ENCODE measurements at regions not wholly inside any gene's neighbourhood (a gene's known extent, or its start where the extent isn't known, plus 50 kb on each side); places are given as distances from the start of the nearest gene placed in this dataset.

DNA sequence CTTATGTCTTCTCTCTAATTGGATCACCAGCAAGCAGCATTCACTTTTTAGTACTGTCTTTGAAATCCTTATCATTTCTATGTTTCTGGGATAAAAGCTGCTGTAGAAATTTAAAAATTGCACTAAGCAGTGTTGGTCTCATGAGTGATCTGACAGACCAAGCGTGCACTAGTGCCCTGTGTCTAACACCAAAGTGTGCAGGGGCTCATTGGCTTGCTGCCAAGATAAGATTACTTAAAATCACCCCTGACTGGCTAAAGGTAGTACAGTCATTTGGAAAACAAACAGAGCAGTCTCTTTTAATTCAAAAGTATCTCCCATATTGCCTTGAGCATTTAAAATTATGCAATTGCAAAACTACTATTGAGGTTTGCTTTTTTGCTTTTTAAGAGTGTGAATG is 304.6 kb downstream of the ARAP2 start:
- Histone ChIP-seq H2AK5ac (ENCODE audit: low read length, severe bottlenecking) (no peak overlapping the region), H4K8ac (ENCODE audit: low read length) (no peak overlapping the region), H3K23ac (ENCODE audit: low read length in 2 of 2) (no peak overlapping the region), H3K9me3 (ENCODE audit: control insufficient read depth, low read length) (no peaks in the 10 kb centered on the region), H2BK12ac (ENCODE audit: low read length in 2 of 2) (no peak overlapping the region), H3K18ac (ENCODE audit: low read depth in 1 of 2, low read length in 2 of 2) (no peak overlapping the region), H3K27me3 (ENCODE audit: control insufficient read depth in 1 of 2, insufficient read depth in 1 of 2, low read length in 2 of 2) (no peaks in the 10 kb centered on the region), H3K4me2 (ENCODE audit: low read length, poor library complexity, severe bottlenecking) (no peak overlapping the region), H3K4ac (ENCODE audit: low read depth in 1 of 2, low read length in 2 of 2) (no peak overlapping the region), H3K27ac (ENCODE audit: low read length, poor library complexity, severe bottlenecking) (no peak overlapping the region), H3K9ac (ENCODE audit: low read length) (no peak overlapping the region), H2BK5ac (ENCODE audit: low read depth, low read length, poor library complexity, severe bottlenecking) (no peak overlapping the region), H4K91ac (ENCODE audit: low read length) (no peak overlapping the region), H2BK120ac (ENCODE audit: low read depth, low read length) (no peak overlapping the region), H3K14ac (ENCODE audit: low read length in 2 of 2) (no peak overlapping the region), H2BK15ac (ENCODE audit: low read depth, poor library complexity, severe bottlenecking) (no peak overlapping the region), H2AFZ (ENCODE audit: low read depth, low read length) (no peak overlapping the region), H3K4me3 (ENCODE audit: insufficient read depth in 1 of 2, low read depth in 1 of 2, low read length in 2 of 2) (no peak overlapping the region), H3K36me3 (ENCODE audit: control insufficient read depth in 1 of 2, insufficient read depth in 2 of 2, low read depth in 1 of 2, low read length in 2 of 2) (no peaks in the 10 kb centered on the region), H3K79me1 (replicated peaks; ENCODE audit: low read length, poor library complexity, severe bottlenecking) (no peaks in the 10 kb centered on the region), H3K4me1 (ENCODE audit: control insufficient read depth, insufficient read depth, low read depth, low read length) (no peaks in the 10 kb centered on the region)
- whole genome bisulfite sequencing: 71% methylated on average over 1 of the region's 1 CpG
- DNase-seq: no peak

DNA sequence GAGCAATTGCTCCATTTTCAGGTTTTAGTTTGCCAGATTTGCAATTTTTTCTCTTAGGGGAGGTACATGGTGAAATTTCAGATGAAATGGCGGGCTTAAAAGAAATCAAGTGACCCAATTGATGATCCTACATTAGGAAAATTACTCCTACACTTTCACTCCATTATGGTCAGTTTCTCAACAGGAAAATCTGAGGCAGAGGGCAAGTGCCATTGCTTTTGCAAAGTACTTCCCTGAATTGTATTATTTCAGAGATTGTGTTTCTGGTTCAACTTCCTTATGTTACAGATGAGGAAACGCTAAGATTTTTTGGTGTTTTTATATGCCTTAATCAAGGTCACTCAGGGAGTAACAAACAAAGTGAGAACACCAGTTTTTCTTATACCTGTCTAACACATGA is 302.2 kb downstream of the ARAP2 start:
- H3K36me3 ChIP-seq (ENCODE audit: control insufficient read depth in 1 of 2, insufficient read depth in 2 of 2, low read depth in 1 of 2, low read length in 2 of 2): no peaks in the 10 kb centered on the region
- no peak overlapping the region for H3K23ac ChIP-seq (ENCODE audit: low read length in 2 of 2)
- no peak overlapping the region for H2BK12ac ChIP-seq (ENCODE audit: low read length in 2 of 2)
- no peaks in the 10 kb centered on the region for H3K4me1 ChIP-seq (ENCODE audit: control insufficient read depth, insufficient read depth, low read depth, low read length)
- no peak overlapping the region for H2AK5ac ChIP-seq (ENCODE audit: low read length, severe bottlenecking)
- no peak overlapping the region for H2AFZ ChIP-seq (ENCODE audit: low read depth, low read length)
- no peak for DNase-seq
- no peak overlapping the region for H3K9ac ChIP-seq (ENCODE audit: low read length)
- no peak overlapping the region for H2BK120ac ChIP-seq (ENCODE audit: low read depth, low read length)
- no peak overlapping the region for H2BK5ac ChIP-seq (ENCODE audit: low read depth, low read length, poor library complexity, severe bottlenecking)
- no peak overlapping the region for H3K27ac ChIP-seq (ENCODE audit: low read length, poor library complexity, severe bottlenecking)
- no peak overlapping the region for H3K4me2 ChIP-seq (ENCODE audit: low read length, poor library complexity, severe bottlenecking)
- H3K9me3 ChIP-seq (ENCODE audit: control insufficient read depth, low read length): no peaks in the 10 kb centered on the region
- no peak overlapping the region for H3K4ac ChIP-seq (ENCODE audit: low read depth in 1 of 2, low read length in 2 of 2)
- no CpG with 5 or more reads among the region's 2 CpGs for WGBS
- no peak overlapping the region for H3K18ac ChIP-seq (ENCODE audit: low read depth in 1 of 2, low read length in 2 of 2)
- no peak overlapping the region for H4K8ac ChIP-seq (ENCODE audit: low read length)
- no peaks in the 10 kb centered on the region for H3K27me3 ChIP-seq (ENCODE audit: control insufficient read depth in 1 of 2, insufficient read depth in 1 of 2, low read length in 2 of 2)
- H3K14ac ChIP-seq (ENCODE audit: low read length in 2 of 2): no peak overlapping the region
- no peaks in the 10 kb centered on the region for H3K79me1 ChIP-seq (replicated peaks; ENCODE audit: low read length, poor library complexity, severe bottlenecking)
- H3K4me3 ChIP-seq (ENCODE audit: insufficient read depth in 1 of 2, low read depth in 1 of 2, low read length in 2 of 2): no peak overlapping the region
- H2BK15ac ChIP-seq (ENCODE audit: low read depth, poor library complexity, severe bottlenecking): no peak overlapping the region
- H4K91ac ChIP-seq (ENCODE audit: low read length): no peak overlapping the region

DNA sequence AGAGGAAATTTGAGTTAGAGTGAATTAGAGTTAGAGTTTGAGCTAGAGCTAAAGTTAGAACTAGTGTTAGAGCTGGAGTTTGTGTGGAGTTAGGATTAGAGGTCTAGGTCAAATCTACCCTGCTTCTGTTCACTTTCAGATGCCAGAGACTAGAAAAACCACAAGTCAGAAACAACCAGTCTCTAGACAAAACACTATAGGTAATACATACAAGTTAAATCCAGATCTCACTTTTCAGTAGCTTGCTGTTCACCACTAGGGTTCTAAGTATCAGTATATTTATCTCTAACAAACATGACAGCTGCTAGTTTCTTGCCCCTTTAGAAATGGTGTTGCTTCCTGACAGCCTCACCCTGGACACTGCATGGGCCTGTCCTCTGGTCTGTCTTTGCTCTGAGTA is 300.7 kb downstream of the ARAP2 start:
- Histone ChIP-seq H3K4me1 (ENCODE audit: control insufficient read depth, insufficient read depth, low read depth, low read length) (no peaks in the 10 kb centered on the region), H2BK12ac (ENCODE audit: low read length in 2 of 2) (no peak overlapping the region), H3K23ac (ENCODE audit: low read length in 2 of 2) (no peak overlapping the region), H4K91ac (ENCODE audit: low read length) (no peak overlapping the region), H3K4me3 (ENCODE audit: insufficient read depth in 1 of 2, low read depth in 1 of 2, low read length in 2 of 2) (no peak overlapping the region), H3K14ac (ENCODE audit: low read length in 2 of 2) (no peak overlapping the region), H3K18ac (ENCODE audit: low read depth in 1 of 2, low read length in 2 of 2) (no peak overlapping the region), H2AK5ac (ENCODE audit: low read length, severe bottlenecking) (no peak overlapping the region), H3K4me2 (ENCODE audit: low read length, poor library complexity, severe bottlenecking) (no peak overlapping the region), H4K8ac (ENCODE audit: low read length) (no peak overlapping the region), H3K79me1 (replicated peaks; ENCODE audit: low read length, poor library complexity, severe bottlenecking) (no peaks in the 10 kb centered on the region), H3K27ac (ENCODE audit: low read length, poor library complexity, severe bottlenecking) (no peak overlapping the region), H3K4ac (ENCODE audit: low read depth in 1 of 2, low read length in 2 of 2) (no peak overlapping the region), H2BK5ac (ENCODE audit: low read depth, low read length, poor library complexity, severe bottlenecking) (no peak overlapping the region), H3K27me3 (ENCODE audit: control insufficient read depth in 1 of 2, insufficient read depth in 1 of 2, low read length in 2 of 2) (no peaks in the 10 kb centered on the region), H3K9ac (ENCODE audit: low read length) (no peak overlapping the region), H2BK15ac (ENCODE audit: low read depth, poor library complexity, severe bottlenecking) (no peak overlapping the region), H2AFZ (ENCODE audit: low read depth, low read length) (no peak overlapping the region), H2BK120ac (ENCODE audit: low read depth, low read length) (no peak overlapping the region), H3K9me3 (ENCODE audit: control insufficient read depth, low read length) (no peaks in the 10 kb centered on the region), H3K36me3 (ENCODE audit: control insufficient read depth in 1 of 2, insufficient read depth in 2 of 2, low read depth in 1 of 2, low read length in 2 of 2) (no peaks in the 10 kb centered on the region)
- no peak for DNase-seq

DNA sequence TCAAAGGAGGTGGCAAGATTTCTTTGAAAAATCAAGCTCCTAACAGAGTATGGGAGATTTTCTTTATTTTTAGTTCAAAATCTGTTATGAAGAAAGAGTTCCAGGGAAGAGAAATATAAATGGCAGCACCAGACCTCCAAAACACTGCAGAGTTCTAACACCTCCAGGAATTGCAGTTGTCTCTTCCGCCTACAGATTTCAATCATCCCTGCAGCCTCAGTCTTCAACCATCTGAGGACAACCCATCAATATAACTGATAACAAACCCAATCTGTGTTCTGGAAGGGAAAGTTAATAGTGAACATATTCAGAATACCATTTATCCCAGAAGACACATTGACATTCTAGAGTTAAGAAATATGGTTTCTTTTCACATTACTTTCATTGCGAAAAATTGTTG is 296.1 kb downstream of the ARAP2 start:
- Histone ChIP-seq H3K79me1 (replicated peaks; ENCODE audit: low read length, poor library complexity, severe bottlenecking) (no peaks in the 10 kb centered on the region), H3K9me3 (ENCODE audit: control insufficient read depth, low read length) (peaks cover 13% of the 10 kb centered on the region), H2AFZ (ENCODE audit: low read depth, low read length) (no peak overlapping the region), H3K27me3 (ENCODE audit: control insufficient read depth in 1 of 2, insufficient read depth in 1 of 2, low read length in 2 of 2) (no peaks in the 10 kb centered on the region), H2BK5ac (ENCODE audit: low read depth, low read length, poor library complexity, severe bottlenecking) (no peak overlapping the region), H3K27ac (ENCODE audit: low read length, poor library complexity, severe bottlenecking) (no peak overlapping the region), H3K4me1 (ENCODE audit: control insufficient read depth, insufficient read depth, low read depth, low read length) (no peaks in the 10 kb centered on the region), H4K8ac (ENCODE audit: low read length) (no peak overlapping the region), H3K4me3 (ENCODE audit: insufficient read depth in 1 of 2, low read depth in 1 of 2, low read length in 2 of 2) (no peak overlapping the region), H3K23ac (ENCODE audit: low read length in 2 of 2) (no peak overlapping the region), H2AK5ac (ENCODE audit: low read length, severe bottlenecking) (no peak overlapping the region), H3K36me3 (ENCODE audit: control insufficient read depth in 1 of 2, insufficient read depth in 2 of 2, low read depth in 1 of 2, low read length in 2 of 2) (no peaks in the 10 kb centered on the region), H2BK120ac (ENCODE audit: low read depth, low read length) (no peak overlapping the region), H3K4ac (ENCODE audit: low read depth in 1 of 2, low read length in 2 of 2) (no peak overlapping the region), H3K9ac (ENCODE audit: low read length) (no peak overlapping the region), H4K91ac (ENCODE audit: low read length) (no peak overlapping the region), H3K4me2 (ENCODE audit: low read length, poor library complexity, severe bottlenecking) (no peak overlapping the region), H3K14ac (ENCODE audit: low read length in 2 of 2) (no peak overlapping the region), H2BK15ac (ENCODE audit: low read depth, poor library complexity, severe bottlenecking) (no peak overlapping the region), H3K18ac (ENCODE audit: low read depth in 1 of 2, low read length in 2 of 2) (no peak overlapping the region), H2BK12ac (ENCODE audit: low read length in 2 of 2) (no peak overlapping the region)
- DNase-seq: no peak
- WGBS: 100% methylated on average over 1 of the region's 2 CpGs
